Kidney (tissue), 13 donors: ENCODE measurements at regions not wholly inside any gene's neighbourhood (a gene's known extent, or its start where the extent isn't known, plus 50 kb on each side); places are given as distances from the start of the nearest gene placed in this dataset.

ENCODE experiments used
- DNase-seq, 5 donors: peaks; one replicate each; pipeline ENCODE4 v3.0.0-alpha.2; 2013 to 2020
- FAIRE-seq: peaks from 2 replicates; lab custom pipeline; 2012; peaks lifted over from hg19 to GRCh38; lab: Jason Lieb, UNC
- H3K27ac ChIP-seq, 2 donors: one replicate each; pipeline ENCODE4 v1.7.0; 2013; ENCODE audit warnings: low read depth in 2 of 2, low read length in 2 of 2, inconsistent platforms in 1 of 2
- H3K27me3 ChIP-seq: one replicate; pipeline ENCODE4 v1.7.1; 2013; ENCODE audit warnings: low read length, inconsistent platforms; ENCODE audit not compliant: control insufficient read depth, insufficient read depth
- H3K36me3 ChIP-seq, 3 donors: one replicate each; pipeline versions ENCODE4 v1.7.0 to v1.7.1; 2013; ENCODE audit warnings: low read length in 3 of 3, control low read depth in 1 of 3, inconsistent platforms in 1 of 3; ENCODE audit not compliant: insufficient read depth in 3 of 3, control insufficient read depth in 2 of 3
- H3K4me1 ChIP-seq, 3 donors: one replicate each; pipeline versions ENCODE4 v1.7.0 to v1.7.1; 2013; ENCODE audit warnings: low read length in 3 of 3, inconsistent platforms in 1 of 3, low read depth in 1 of 3; ENCODE audit not compliant: control insufficient read depth in 2 of 3, insufficient read depth in 2 of 3
- H3K4me3 ChIP-seq, 3 donors: one replicate each; pipeline versions ENCODE4 v1.7.0 to v1.8.1; 2013; ENCODE audit warnings: low read length in 3 of 3, control low read depth in 1 of 3, inconsistent platforms in 1 of 3
- H3K9ac ChIP-seq, 3 donors: one replicate each; pipeline versions ENCODE4 v1.7.0 to v1.7.1; 2013; ENCODE audit warnings: low read length in 3 of 3, control low read depth in 1 of 3, inconsistent platforms in 1 of 3
- H3K9me3 ChIP-seq, 3 donors: one replicate each; pipeline versions ENCODE4 v1.7.0 to v1.7.1; 2013; ENCODE audit warnings: low read length in 3 of 3, control low read depth in 1 of 3, inconsistent platforms in 1 of 3; ENCODE audit not compliant: control insufficient read depth in 2 of 3, insufficient read depth in 1 of 3
- CTCF ChIP-seq: IDR thresholded peaks from 3 replicates; pipeline ENCODE4 v1.5.1; 2012; ENCODE audit warnings: mild to moderate bottlenecking, moderate library complexity, borderline replicate concordance; ENCODE audit not compliant: insufficient read depth; ENCODE audit errors: extremely low read depth
- intact Hi-C: fragments of 100-400 bp; cut with DNase I; formaldehyde crosslinking; loops from one replicate; pipeline ENCODE4 v1.11.1; 2022
- donor health status: control.
- donor health status: control.
- donor health status: control.
- donor health status: control.
- donor health status: control.
- donor health status: DM: yes; HTN: yes; CAD: no.
- donor health status: Normal renal cell carcinoma (clear cell type).

- Histone ChIP-seq H3K36me3 (no peaks in the 10 kb centered on the region), H3K4me3 (no peak overlapping the region), H3K9me3 (peaks cover 0 to 2% (median 2%) of the 10 kb centered on the region in 3 donors), H3K27ac (no peak overlapping the region), H3K27me3 (no peaks in the 10 kb centered on the region), H3K9ac (no peak overlapping the region), H3K4me1 (no peaks in the 10 kb centered on the region)
- DNase-seq (no peak), FAIRE-seq (no peak)
- intact Hi-C loops: no loop called here
- no peak for TF ChIP-seq CTCF
These were observed 962.1 kb downstream of the KCNJ18 start for GRCh38 chr17:22654447-22654846.

- no peak overlapping the region for H3K27ac ChIP-seq
- no peak for TF ChIP-seq CTCF
- H3K27me3 ChIP-seq: no peaks in the 10 kb centered on the region
- DNase-seq (no peak), FAIRE-seq (no peak)
- no peaks in the 10 kb centered on the region for H3K36me3 ChIP-seq
- no peak overlapping the region for H3K4me3 ChIP-seq
- no peaks in the 10 kb centered on the region for H3K9me3 ChIP-seq
- intact Hi-C loops: no loop called here
- no peak overlapping the region for H3K9ac ChIP-seq
- no peaks in the 10 kb centered on the region for H3K4me1 ChIP-seq
These were observed 977.4 kb downstream of the KCNJ18 start for GRCh38 chr17:22669721-22670120.

- TF ChIP-seq CTCF: no peak
- Histone ChIP-seq H3K36me3 (no peaks in the 10 kb centered on the region), H3K27ac (no peak overlapping the region), H3K9ac (no peak overlapping the region), H3K4me1 (no peaks in the 10 kb centered on the region), H3K27me3 (no peaks in the 10 kb centered on the region), H3K9me3 (no peaks in the 10 kb centered on the region), H3K4me3 (no peak overlapping the region)
- no peak for DNase-seq
- intact Hi-C loops: no loop called here
- FAIRE-seq: no peak
These were observed 978.8 kb downstream of the KCNJ18 start for GRCh38 chr17:22671110-22671509.
